ENCODE measurements at regions not wholly inside any gene's neighbourhood (a gene's known extent, or its start where the extent isn't known, plus 50 kb on each side); places are given as distances from the start of the nearest gene placed in this dataset.

- TF ChIP-seq CTCF (IDR thresholded peaks at IDR 0.05; ENCODE audit: low read length) = no peak
- no peak for TF ChIP-seq EZH2 (IDR thresholded peaks at IDR 0.05; ENCODE audit: borderline replicate concordance, low read length)
These were observed 683.1 kb downstream of the LRRC70 start for GRCh38 chr5:63261695-63262094.

Data from OCI-LY1 (cell line).